Keratinocyte (primary cell): ENCODE measurements at regions not wholly inside any gene's neighbourhood (a gene's known extent, or its start where the extent isn't known, plus 50 kb on each side); places are given as distances from the start of the nearest gene placed in this dataset.

Experiments used
- DNase-seq: peaks from one replicate; pipeline ENCODE4 v3.0.0-alpha.2; 2011; ENCODE audit warnings: low read depth, missing footprints, low spot score
- FAIRE-seq: peaks from 2 replicates; lab custom pipeline; 2011; peaks lifted over from hg19 to GRCh38; lab: Jason Lieb, UNC
- H2AFZ ChIP-seq: 2 replicates; pipeline ENCODE4 v1.6.0; 2012; ENCODE audit warnings: low read length, control low read depth, inconsistent platforms; ENCODE audit not compliant: control insufficient read depth
- H3K27ac ChIP-seq: 2 replicates; pipeline ENCODE4 v1.5.1; 2011; ENCODE audit warnings: low read length; ENCODE audit not compliant: control insufficient read depth, insufficient read depth
- H3K27me3 ChIP-seq: 3 replicates; pipeline ENCODE4 v1.6.0; 2011; ENCODE audit warnings: low read length; ENCODE audit not compliant: control insufficient read depth, insufficient read depth; ENCODE audit errors: extremely low read depth
- H3K36me3 ChIP-seq, 2 experiments: 2 replicates in 1 of 2; 3 replicates in 1 of 2; pipeline ENCODE4 v1.5.1; 2011; ENCODE audit warnings: low read length in 2 of 2, mild to moderate bottlenecking in 1 of 2; ENCODE audit not compliant: control insufficient read depth in 2 of 2, insufficient read depth in 2 of 2; ENCODE audit errors: extremely low read depth in 1 of 2
- H3K4me1 ChIP-seq: 3 replicates; pipeline ENCODE4 v1.5.1; 2011; ENCODE audit warnings: low read length; ENCODE audit not compliant: control insufficient read depth, insufficient read depth; ENCODE audit errors: extremely low read depth
- H3K4me2 ChIP-seq: 3 replicates; pipeline ENCODE4 v1.6.0; 2011; ENCODE audit warnings: low read depth, low read length; ENCODE audit not compliant: control insufficient read depth, insufficient read depth; ENCODE audit errors: extremely low read depth
- H3K4me3 ChIP-seq, 3 experiments: fragments of 200-600 bp in 1 of 3; sonication (generic) in 1 of 3; 2 replicates in 2 of 3; 3 replicates in 1 of 3; pipeline ENCODE4 v1.5.1; 2011 to 2016; ENCODE audit warnings: low read length in 3 of 3, mild to moderate bottlenecking in 3 of 3, control low read depth in 2 of 3, inconsistent platforms in 1 of 3, low read depth in 1 of 3, mixed read lengths in 1 of 3, mixed run types in 1 of 3, moderate library complexity in 1 of 3; ENCODE audit not compliant: control insufficient read depth in 2 of 3, insufficient read depth in 2 of 3; ENCODE audit errors: extremely low read depth in 1 of 3
- H3K79me2 ChIP-seq: 2 replicates; pipeline ENCODE4 v1.6.0; 2012; ENCODE audit warnings: low read length; ENCODE audit not compliant: control insufficient read depth, insufficient read depth
- H3K9ac ChIP-seq: 3 replicates; pipeline ENCODE4 v1.6.0; 2011; ENCODE audit warnings: low read length; ENCODE audit not compliant: control insufficient read depth, insufficient read depth; ENCODE audit errors: extremely low read depth
- H3K9me1 ChIP-seq: 3 replicates; pipeline ENCODE4 v1.6.0; 2011; ENCODE audit warnings: low read length; ENCODE audit not compliant: control insufficient read depth, insufficient read depth; ENCODE audit errors: extremely low read depth
- H3K9me3 ChIP-seq: 2 replicates; pipeline ENCODE4 v1.5.1; 2012; ENCODE audit warnings: low read depth, low read length; ENCODE audit not compliant: control insufficient read depth
- H4K20me1 ChIP-seq: 3 replicates; pipeline ENCODE4 v1.6.0; 2011; ENCODE audit warnings: low read length; ENCODE audit not compliant: control insufficient read depth, insufficient read depth; ENCODE audit errors: extremely low read depth
- CTCF ChIP-seq, 3 experiments: IDR thresholded peaks in 1 of 3; conservative IDR thresholded peaks in 1 of 3; optimal IDR thresholded peaks in 1 of 3; 2 replicates in 2 of 3; 3 replicates in 1 of 3; pipeline versions ENCODE3 to v1.5.1; 2011; ENCODE audit warnings: low read length in 3 of 3, mild to moderate bottlenecking in 3 of 3, moderate library complexity in 2 of 3, control low read depth in 1 of 3, inconsistent platforms in 1 of 3; ENCODE audit not compliant: insufficient read depth in 2 of 3; ENCODE audit errors: extremely low read depth in 1 of 3
- EZH2 ChIP-seq: IDR thresholded peaks from one replicate; pipeline ENCODE4 v1.6.1; 2012; ENCODE audit warnings: inconsistent platforms, mild to moderate bottlenecking, low read length, moderate library complexity
- dilution Hi-C: fragments of 300-500 bp; cut with MboI; formaldehyde crosslinking; loops from one replicate; pipeline ENCODE4 v1.7.0; 2020; ENCODE audit warnings: low sequenced_read_pairs; ENCODE audit not compliant: extremely low pct_ligation_motif_present

GRCh38 chr17:15103785-15104184 is 161.3 kb downstream of the PMP22 start:
- H3K4me3 ChIP-seq = no peak overlapping the region
- TF ChIP-seq EZH2 (no peak), CTCF (optimal IDR thresholded peaks at IDR 0.05 in 1 of 3, IDR thresholded peaks at IDR 0.05 in 1 of 3, conservative IDR thresholded peaks at IDR 0.05 in 1 of 3; ENCODE audit: extremely low read depth in 1 of 3, insufficient read depth in 2 of 3, low read length in 3 of 3) (no peak)
- no peaks in the 10 kb centered on the region for H4K20me1 ChIP-seq
- no peak overlapping the region for H3K4me2 ChIP-seq
- no peaks in the 10 kb centered on the region for H3K79me2 ChIP-seq
- no peak overlapping the region for H2AFZ ChIP-seq
- no peak overlapping the region for H3K9ac ChIP-seq
- no peak overlapping the region for H3K27ac ChIP-seq
- DNase-seq (no peak), FAIRE-seq (no peak)
- dilution Hi-C loops = no loop called here
- H3K4me1 ChIP-seq = peaks cover 10% of the 10 kb centered on the region
- H3K27me3 ChIP-seq = peaks cover 2% of the 10 kb centered on the region
- H3K36me3 ChIP-seq = no peaks in the 10 kb centered on the region
- H3K9me3 ChIP-seq = no peaks in the 10 kb centered on the region
- H3K9me1 ChIP-seq = no peaks in the 10 kb centered on the region

- H4K20me1 ChIP-seq = no peaks in the 10 kb centered on the region
- no peak overlapping the region for H3K27ac ChIP-seq
- H2AFZ ChIP-seq = no peak overlapping the region
- H3K4me2 ChIP-seq = no peak overlapping the region
- dilution Hi-C loops = no loop called here
- no peak overlapping the region for H3K9ac ChIP-seq
- no peak overlapping the region for H3K4me3 ChIP-seq
- TF ChIP-seq EZH2 (no peak), CTCF (optimal IDR thresholded peaks at IDR 0.05 in 1 of 3, IDR thresholded peaks at IDR 0.05 in 1 of 3, conservative IDR thresholded peaks at IDR 0.05 in 1 of 3; ENCODE audit: extremely low read depth in 1 of 3, insufficient read depth in 2 of 3, low read length in 3 of 3) (no peak)
- no peaks in the 10 kb centered on the region for H3K9me1 ChIP-seq
- no peaks in the 10 kb centered on the region for H3K79me2 ChIP-seq
- H3K9me3 ChIP-seq = no peaks in the 10 kb centered on the region
- no peaks in the 10 kb centered on the region for H3K36me3 ChIP-seq
- no peak for DNase-seq
- H3K27me3 ChIP-seq = peaks cover 2% of the 10 kb centered on the region
- no peak for FAIRE-seq
- no peaks in the 10 kb centered on the region for H3K4me1 ChIP-seq
These were observed 164.0 kb downstream of the PMP22 start for GRCh38 chr17:15101175-15101574.
